CD4-positive, alpha-beta T cell treated with Interleukin-17A for 4 hours (primary cell): ENCODE measurements at regions not wholly inside any gene's neighbourhood (a gene's known extent, or its start where the extent isn't known, plus 50 kb on each side); places are given as distances from the start of the nearest gene placed in this dataset.

ENCODE experiments used
- DNase-seq: peaks from one replicate; pipeline ENCODE4 v3.0.0-alpha.2; 2020; ENCODE audit warnings: mixed read lengths

- no peak for DNase-seq
Measured at GRCh38 chr13:104321756-104322155, 1255.5 kb upstream of the SLC10A2 start.

- DNase-seq, result no peak
Measured at GRCh38 chr13:104320446-104320845, 1254.2 kb upstream of the SLC10A2 start.

- no peak for DNase-seq
Measured at GRCh38 chr13:104318121-104318520, 1251.9 kb upstream of the SLC10A2 start.

GRCh38 chr13:104315606-104316005, 1249.4 kb upstream of the SLC10A2 start:
- no peak for DNase-seq

- no peak for DNase-seq
Measured at GRCh38 chr13:104314926-104315535, 1248.8 kb upstream of the SLC10A2 start.

GRCh38 chr13:104314321-104314720, 1248.1 kb upstream of the SLC10A2 start:
- DNase-seq, result no peak

GRCh38 chr13:104310861-104311260, 1244.6 kb upstream of the SLC10A2 start:
- no peak for DNase-seq

GRCh38 chr13:104309431-104309830, 1243.2 kb upstream of the SLC10A2 start:
- DNase-seq, result no peak

- no peak for DNase-seq
Measured at GRCh38 chr13:104301171-104301975, 1235.2 kb upstream of the SLC10A2 start.

GRCh38 chr13:104297075-104297474, 1230.9 kb upstream of the SLC10A2 start:
- DNase-seq, result no peak

GRCh38 chr13:104296286-104296685, 1230.1 kb upstream of the SLC10A2 start:
- no peak for DNase-seq

- no peak for DNase-seq
Measured at GRCh38 chr13:104295537-104295936, 1229.3 kb upstream of the SLC10A2 start.

- no peak for DNase-seq
Measured at GRCh38 chr13:104289400-104289799, 1223.2 kb upstream of the SLC10A2 start.

GRCh38 chr13:104288496-104288895, 1222.3 kb upstream of the SLC10A2 start:
- no peak for DNase-seq

GRCh38 chr13:104286566-104287290, 1220.5 kb upstream of the SLC10A2 start:
- no peak for DNase-seq

- DNase-seq, result no peak
Measured at GRCh38 chr13:104281910-104282309, 1215.7 kb upstream of the SLC10A2 start.

- DNase-seq, result no peak
Measured at GRCh38 chr13:104270731-104271130, 1204.5 kb upstream of the SLC10A2 start.

GRCh38 chr13:104267206-104267811, 1201.1 kb upstream of the SLC10A2 start:
- DNase-seq, result no peak

- DNase-seq, result no peak
Measured at GRCh38 chr13:104256701-104257100, 1190.5 kb upstream of the SLC10A2 start.

GRCh38 chr13:104253063-104253680, 1187.0 kb upstream of the SLC10A2 start:
- DNase-seq, result no peak

GRCh38 chr13:104251931-104252330, 1185.7 kb upstream of the SLC10A2 start:
- no peak for DNase-seq

GRCh38 chr13:104246955-104247354, 1180.7 kb upstream of the SLC10A2 start:
- no peak for DNase-seq
